A673 (cell line): ENCODE measurements at regions not wholly inside any gene's neighbourhood (a gene's known extent, or its start where the extent isn't known, plus 50 kb on each side); places are given as distances from the start of the nearest gene placed in this dataset.

ENCODE experiments used
- BruUV-seq: library from RNA; stranded (reverse); fragments of 400-500 nt; replicated peaks from 2 replicates; lab custom pipeline; 2021; lab: Mats Ljungman, UMichigan
- CTCF ChIA-PET: fragments of 300-600 bp; sonication (Branson Sonifier 250); formaldehyde crosslinking; loops from one replicate; lab custom pipeline; 2022; ENCODE audit warnings: antibody characterized with exemption; lab: Charles Lee
- POLR2A ChIA-PET: fragments of 300-600 bp; sonication (Branson Sonifier 250); formaldehyde crosslinking; loops from one replicate; lab custom pipeline; 2022; ENCODE audit warnings: antibody characterized with exemption; ENCODE audit not compliant: low non-redundant PET; lab: Charles Lee
- DNase-seq: peaks from one replicate; pipeline ENCODE4 v3.0.0-alpha.2; 2015; ENCODE audit warnings: low spot score
- H3K27ac ChIP-seq: fragments of 200-600 bp; sonication (generic); 2 replicates; pipeline ENCODE4 v1.5.1; 2016; ENCODE audit warnings: mixed run types, low read depth, mild to moderate bottlenecking, mixed read lengths, antibody characterized with exemption, low read length; ENCODE audit not compliant: poor library complexity, severe bottlenecking
- H3K27me3 ChIP-seq: fragments of 200-600 bp; sonication (generic); replicated peaks from 2 replicates; pipeline ENCODE4 v1.6.1; 2017; ENCODE audit warnings: mixed run types, low read depth, mild to moderate bottlenecking, mixed read lengths, antibody characterized with exemption, low read length; ENCODE audit not compliant: insufficient read depth, poor library complexity
- H3K36me3 ChIP-seq: fragments of 200-600 bp; sonication (generic); 2 replicates; pipeline ENCODE4 v1.6.1; 2016; ENCODE audit warnings: mixed run types, mild to moderate bottlenecking, mixed read lengths, antibody characterized with exemption, low read length; ENCODE audit not compliant: insufficient read depth, poor library complexity, severe bottlenecking
- H3K4me1 ChIP-seq: fragments of 200-600 bp; sonication (generic); 2 replicates; pipeline ENCODE4 v1.6.1; 2017; ENCODE audit warnings: mixed run types, mild to moderate bottlenecking, mixed read lengths, antibody characterized with exemption, low read length; ENCODE audit not compliant: insufficient read depth, poor library complexity, severe bottlenecking
- H3K4me3 ChIP-seq: fragments of 200-600 bp; sonication (generic); 2 replicates; pipeline ENCODE4 v1.5.1; 2016; ENCODE audit warnings: low read depth, mixed run types, mild to moderate bottlenecking, mixed read lengths, low read length; ENCODE audit not compliant: poor library complexity, severe bottlenecking
- H3K9me3 ChIP-seq: fragments of 200-600 bp; sonication (generic); 2 replicates; pipeline ENCODE4 v1.6.1; 2016; ENCODE audit warnings: mixed run types, low read depth, mild to moderate bottlenecking, mixed read lengths, antibody characterized with exemption, low read length; ENCODE audit not compliant: poor library complexity, severe bottlenecking
- EZH2 ChIP-seq: fragments of 200-600 bp; sonication (generic); IDR thresholded peaks from 2 replicates; pipeline ENCODE4 v1.6.1; 2017; ENCODE audit warnings: borderline replicate concordance, low read depth, mild to moderate bottlenecking, mixed read lengths, antibody characterized with exemption, low read length; ENCODE audit not compliant: poor library complexity, severe bottlenecking
- intact Hi-C: fragments of 100-400 bp; cut with micrococcal nuclease; formaldehyde crosslinking; loops from one replicate; pipeline ENCODE4 v1.10.0; 2022; ENCODE audit not compliant: unreplicated experiment
- TF ChIP-seq, protein P1 (sequence below): fragments of 300-800, 200-600 bp; sonication (generic); conservative IDR thresholded peaks from 2 replicates; pipeline ENCODE4 v1.5.1; 2017; ENCODE audit warnings: low read depth, mild to moderate bottlenecking, antibody characterized with exemption, low read length, moderate library complexity, mixed read lengths

DNA sequence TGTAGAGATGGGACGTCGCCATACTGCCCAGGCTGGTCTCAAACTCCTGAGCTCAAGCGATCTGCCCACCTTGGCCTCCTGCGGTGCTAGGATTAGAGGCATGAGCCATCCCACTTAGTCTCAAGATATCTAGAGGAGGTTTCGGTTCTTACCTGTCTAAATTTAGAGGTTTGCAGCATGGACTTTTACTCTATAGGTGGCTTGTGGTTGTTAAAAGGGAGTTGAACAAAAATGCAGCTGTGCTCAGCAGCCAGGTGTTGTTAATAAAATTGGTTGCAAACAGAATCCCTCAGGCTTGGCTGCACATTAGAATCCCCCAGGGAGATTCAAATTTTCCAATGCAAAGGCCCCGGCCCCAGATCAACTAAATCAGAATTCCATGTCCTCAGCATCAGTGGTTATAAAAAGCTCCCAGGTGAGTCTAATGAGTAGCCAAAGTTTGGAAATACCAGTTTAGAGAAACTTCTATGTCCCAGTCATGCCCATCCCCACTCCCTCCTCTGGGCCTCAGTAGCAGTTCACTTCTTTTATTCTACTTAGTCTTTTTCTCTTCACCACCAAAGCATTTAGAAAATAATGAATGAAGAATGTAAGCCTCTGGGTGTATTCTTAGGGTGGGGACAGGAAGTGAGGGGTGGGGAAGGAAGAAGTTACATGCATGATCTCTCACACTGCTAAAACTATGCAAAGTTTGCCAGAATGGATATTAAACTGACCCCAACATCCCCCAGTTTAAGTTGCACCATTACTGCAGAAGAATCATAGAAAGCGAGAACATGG, 471.0 kb downstream of the COG6 start:
- no peaks in the 10 kb centered on the region for H3K27me3 ChIP-seq
- BruUV-seq, result no TSS peak
- H3K36me3 ChIP-seq, result no peaks in the 10 kb centered on the region
- no peak for DNase-seq
- no peaks in the 10 kb centered on the region for H3K4me1 ChIP-seq
- TF ChIP-seq, protein P1, sequence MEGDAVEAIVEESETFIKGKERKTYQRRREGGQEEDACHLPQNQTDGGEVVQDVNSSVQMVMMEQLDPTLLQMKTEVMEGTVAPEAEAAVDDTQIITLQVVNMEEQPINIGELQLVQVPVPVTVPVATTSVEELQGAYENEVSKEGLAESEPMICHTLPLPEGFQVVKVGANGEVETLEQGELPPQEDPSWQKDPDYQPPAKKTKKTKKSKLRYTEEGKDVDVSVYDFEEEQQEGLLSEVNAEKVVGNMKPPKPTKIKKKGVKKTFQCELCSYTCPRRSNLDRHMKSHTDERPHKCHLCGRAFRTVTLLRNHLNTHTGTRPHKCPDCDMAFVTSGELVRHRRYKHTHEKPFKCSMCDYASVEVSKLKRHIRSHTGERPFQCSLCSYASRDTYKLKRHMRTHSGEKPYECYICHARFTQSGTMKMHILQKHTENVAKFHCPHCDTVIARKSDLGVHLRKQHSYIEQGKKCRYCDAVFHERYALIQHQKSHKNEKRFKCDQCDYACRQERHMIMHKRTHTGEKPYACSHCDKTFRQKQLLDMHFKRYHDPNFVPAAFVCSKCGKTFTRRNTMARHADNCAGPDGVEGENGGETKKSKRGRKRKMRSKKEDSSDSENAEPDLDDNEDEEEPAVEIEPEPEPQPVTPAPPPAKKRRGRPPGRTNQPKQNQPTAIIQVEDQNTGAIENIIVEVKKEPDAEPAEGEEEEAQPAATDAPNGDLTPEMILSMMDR, result no peak
- TF ChIP-seq EZH2, result no peak
- H3K27ac ChIP-seq, result no peak overlapping the region
- H3K9me3 ChIP-seq, result no peaks in the 10 kb centered on the region
- intact Hi-C loops, result no loop called here
- CTCF ChIA-PET, result no interaction called here
- no peak overlapping the region for H3K4me3 ChIP-seq
- POLR2A ChIA-PET, result no interaction called here

DNA sequence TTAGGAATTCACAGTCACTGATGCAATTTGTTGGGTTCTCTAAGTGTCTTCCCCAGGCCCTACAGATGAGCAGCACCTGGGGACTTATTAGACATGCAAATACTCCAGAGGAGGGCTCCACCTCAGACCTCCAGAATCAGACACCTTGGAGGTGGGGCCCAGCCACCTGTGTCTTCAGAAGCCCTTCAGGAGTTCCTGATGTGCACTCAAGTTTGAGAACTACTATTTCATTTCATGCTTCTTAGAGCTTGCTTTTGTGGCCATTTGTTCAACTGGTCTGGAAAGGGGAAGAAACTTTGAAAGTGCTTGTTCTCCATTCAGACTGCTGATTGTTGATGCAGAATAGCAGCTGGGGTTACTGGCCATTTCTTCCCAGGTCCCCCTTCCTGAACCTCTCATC, 472.0 kb downstream of the COG6 start:
- Histone ChIP-seq H3K4me1 (no peaks in the 10 kb centered on the region), H3K27me3 (no peaks in the 10 kb centered on the region), H3K4me3 (no peak overlapping the region), H3K27ac (no peak overlapping the region), H3K9me3 (no peaks in the 10 kb centered on the region), H3K36me3 (no peaks in the 10 kb centered on the region)
- intact Hi-C loops, result no loop called here
- no peak for DNase-seq
- no TSS peak for BruUV-seq
- ChIA-PET CTCF (no interaction called here), POLR2A (no interaction called here)
- no peak for TF ChIP-seq EZH2
- TF ChIP-seq, protein P1, result no peak

DNA sequence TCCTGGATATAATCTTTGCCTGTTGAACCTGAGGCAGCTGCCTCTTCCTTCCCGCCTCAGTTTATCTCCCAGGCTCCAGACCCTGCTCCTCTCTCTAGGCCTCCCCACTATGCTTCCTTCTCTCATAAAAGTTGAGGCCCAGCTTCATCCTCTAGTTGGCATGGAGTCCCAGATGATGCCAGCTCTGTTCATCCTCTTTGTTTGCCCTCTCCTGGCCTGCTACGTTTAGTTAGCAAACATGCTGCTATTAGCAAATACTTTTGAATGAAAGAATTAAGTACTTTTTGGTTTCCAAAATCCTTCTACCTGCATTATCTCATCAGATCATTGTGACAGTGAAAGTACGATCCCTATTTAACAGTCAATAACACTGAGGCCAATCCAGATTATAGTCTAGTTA, 472.5 kb downstream of the COG6 start:
- no peak overlapping the region for H3K27ac ChIP-seq
- BruUV-seq, result no TSS peak
- H3K9me3 ChIP-seq, result no peaks in the 10 kb centered on the region
- no peak overlapping the region for H3K4me3 ChIP-seq
- no peaks in the 10 kb centered on the region for H3K4me1 ChIP-seq
- no peaks in the 10 kb centered on the region for H3K36me3 ChIP-seq
- ChIA-PET CTCF (no interaction called here), POLR2A (no interaction called here)
- H3K27me3 ChIP-seq, result no peaks in the 10 kb centered on the region
- intact Hi-C loops, result no loop called here
- TF ChIP-seq EZH2, result no peak
- TF ChIP-seq, protein P1, result no peak
- DNase-seq, result no peak
